Activated naive CD4-positive, alpha-beta T cell treated with anti-CD3 and anti-CD28 coated beads, Interleukin-2, amount 10 ng/mL, durations not matched to agents 7 days and 5 days (primary cell): ENCODE measurements at regions not wholly inside any gene's neighbourhood (a gene's known extent, or its start where the extent isn't known, plus 50 kb on each side); places are given as distances from the start of the nearest gene placed in this dataset.

ENCODE experiments used
- CTCF ChIA-PET: fragments of 350-600 bp; sonication (Branson Sonifier 250); formaldehyde crosslinking; loops from one replicate; lab custom pipeline; 2021; ENCODE audit warnings: antibody characterized with exemption; lab: Charles Lee
- DNase-seq: peaks from one replicate; pipeline ENCODE4 v3.0.0-alpha.2; 2020
- H3K27ac Mint-ChIP-seq: one replicate; pipeline ENCODE4 v1.8.0; 2021; ENCODE audit warnings: mild to moderate bottlenecking, moderate library complexity, mixed read lengths
- H3K27me3 Mint-ChIP-seq: one replicate; pipeline ENCODE4 v1.8.0; 2021; ENCODE audit warnings: mild to moderate bottlenecking, mixed read lengths
- H3K36me3 Mint-ChIP-seq: one replicate; pipeline ENCODE4 v1.8.0; 2021; ENCODE audit warnings: mixed read lengths
- H3K4me1 Mint-ChIP-seq: one replicate; pipeline ENCODE4 v1.8.0; 2021; ENCODE audit warnings: mixed read lengths
- H3K4me3 Mint-ChIP-seq: one replicate; pipeline ENCODE4 v1.8.0; 2021; ENCODE audit warnings: mild to moderate bottlenecking, moderate library complexity, mixed read lengths
- H3K9me3 Mint-ChIP-seq: one replicate; pipeline ENCODE4 v1.8.0; 2021; ENCODE audit warnings: mixed read lengths

- H3K36me3 Mint-ChIP-seq: no peaks in the 10 kb centered on the region
- H3K4me1 Mint-ChIP-seq: no peaks in the 10 kb centered on the region
- H3K27ac Mint-ChIP-seq: no peak overlapping the region
- H3K4me3 Mint-ChIP-seq: no peak overlapping the region
- no peak for DNase-seq
- CTCF ChIA-PET: no interaction called here
- H3K9me3 Mint-ChIP-seq: no peaks in the 10 kb centered on the region
- H3K27me3 Mint-ChIP-seq: peaks cover 3% of the 10 kb centered on the region
These were observed 186.5 kb upstream of the SH3BP4 start for GRCh38 chr2:234765279-234765678.

- Mint-ChIP-seq H3K36me3 (no peaks in the 10 kb centered on the region), H3K27ac (no peak overlapping the region), H3K9me3 (no peaks in the 10 kb centered on the region), H3K27me3 (peaks cover 3% of the 10 kb centered on the region), H3K4me3 (no peak overlapping the region), H3K4me1 (no peaks in the 10 kb centered on the region)
- no peak for DNase-seq
- CTCF ChIA-PET: no interaction called here
These were observed 187.4 kb upstream of the SH3BP4 start for GRCh38 chr2:234764372-234764771.

- peaks cover 3% of the 10 kb centered on the region for H3K27me3 Mint-ChIP-seq
- CTCF ChIA-PET: no interaction called here
- no peak overlapping the region for H3K27ac Mint-ChIP-seq
These were observed 188.6 kb upstream of the SH3BP4 start for GRCh38 chr2:234763002-234763873.

GRCh38 chr2:234761910-234762309 is 189.9 kb upstream of the SH3BP4 start:
- Mint-ChIP-seq H3K4me3 (no peak overlapping the region), H3K27ac (no peak overlapping the region), H3K27me3 (peaks cover 3% of the 10 kb centered on the region), H3K9me3 (no peaks in the 10 kb centered on the region), H3K36me3 (no peaks in the 10 kb centered on the region), H3K4me1 (no peaks in the 10 kb centered on the region)
- DNase-seq: no peak
- CTCF ChIA-PET: no interaction called here

More at GRCh38 chr2:234763002-234763873, 188.6 kb upstream of the SH3BP4 start:
- Mint-ChIP-seq H3K9me3 (no peaks in the 10 kb centered on the region), H3K4me3 (no peak overlapping the region), H3K36me3 (no peaks in the 10 kb centered on the region), H3K4me1 (no peaks in the 10 kb centered on the region)
- DNase-seq: no peak

- no peaks in the 10 kb centered on the region for H3K4me1 Mint-ChIP-seq
- H3K27me3 Mint-ChIP-seq: no peaks in the 10 kb centered on the region
- H3K27ac Mint-ChIP-seq: no peak overlapping the region
- no peak overlapping the region for H3K4me3 Mint-ChIP-seq
- CTCF ChIA-PET: no interaction called here
- H3K9me3 Mint-ChIP-seq: peaks cover 1% of the 10 kb centered on the region
- H3K36me3 Mint-ChIP-seq: no peaks in the 10 kb centered on the region
- no peak for DNase-seq
These were observed 197.7 kb upstream of the SH3BP4 start for GRCh38 chr2:234754126-234754525.

GRCh38 chr2:234753701-234754100 is 198.1 kb upstream of the SH3BP4 start:
- H3K9me3 Mint-ChIP-seq: peaks cover 1% of the 10 kb centered on the region
- CTCF ChIA-PET: no interaction called here

GRCh38 chr2:234752966-234753365 is 198.9 kb upstream of the SH3BP4 start:
- H3K27ac Mint-ChIP-seq: no peak overlapping the region
- H3K4me3 Mint-ChIP-seq: no peak overlapping the region
- CTCF ChIA-PET: no interaction called here
- no peaks in the 10 kb centered on the region for H3K4me1 Mint-ChIP-seq
- no peaks in the 10 kb centered on the region for H3K36me3 Mint-ChIP-seq
- H3K27me3 Mint-ChIP-seq: no peaks in the 10 kb centered on the region
- H3K9me3 Mint-ChIP-seq: peaks cover 1% of the 10 kb centered on the region
- DNase-seq: no peak

More at GRCh38 chr2:234753701-234754100, 198.1 kb upstream of the SH3BP4 start:
- Mint-ChIP-seq H3K36me3 (no peaks in the 10 kb centered on the region), H3K27ac (no peak overlapping the region), H3K4me3 (no peak overlapping the region), H3K4me1 (no peaks in the 10 kb centered on the region), H3K27me3 (no peaks in the 10 kb centered on the region)
- DNase-seq: no peak

- Mint-ChIP-seq H3K4me1 (no peaks in the 10 kb centered on the region), H3K4me3 (no peak overlapping the region), H3K27ac (no peak overlapping the region), H3K9me3 (peaks cover 1% of the 10 kb centered on the region), H3K36me3 (no peaks in the 10 kb centered on the region), H3K27me3 (no peaks in the 10 kb centered on the region)
- DNase-seq: no peak
- CTCF ChIA-PET: no interaction called here
These were observed 200.4 kb upstream of the SH3BP4 start for GRCh38 chr2:234751275-234751973.

- Mint-ChIP-seq H3K27ac (no peak overlapping the region), H3K4me1 (no peaks in the 10 kb centered on the region), H3K27me3 (peaks cover 5% of the 10 kb centered on the region), H3K9me3 (no peaks in the 10 kb centered on the region), H3K36me3 (no peaks in the 10 kb centered on the region), H3K4me3 (no peak overlapping the region)
- no peak for DNase-seq
- CTCF ChIA-PET: no interaction called here
These were observed 203.8 kb upstream of the SH3BP4 start for GRCh38 chr2:234747833-234748559.

- no peaks in the 10 kb centered on the region for H3K9me3 Mint-ChIP-seq
- no peak overlapping the region for H3K27ac Mint-ChIP-seq
- CTCF ChIA-PET: no interaction called here
- H3K4me3 Mint-ChIP-seq: no peak overlapping the region
- H3K36me3 Mint-ChIP-seq: no peaks in the 10 kb centered on the region
- no peak for DNase-seq
- H3K27me3 Mint-ChIP-seq: peaks cover 5% of the 10 kb centered on the region
- H3K4me1 Mint-ChIP-seq: no peaks in the 10 kb centered on the region
These were observed 204.8 kb upstream of the SH3BP4 start for GRCh38 chr2:234747032-234747431.

- CTCF ChIA-PET: no interaction called here
- H3K27ac Mint-ChIP-seq: no peak overlapping the region
- H3K36me3 Mint-ChIP-seq: no peaks in the 10 kb centered on the region
These were observed 206.5 kb upstream of the SH3BP4 start for GRCh38 chr2:234745347-234745746.

GRCh38 chr2:234741976-234742375 is 209.8 kb upstream of the SH3BP4 start:
- Mint-ChIP-seq H3K27me3 (peaks cover 5% of the 10 kb centered on the region), H3K27ac (no peak overlapping the region)
- CTCF ChIA-PET: no interaction called here

More at GRCh38 chr2:234745347-234745746, 206.5 kb upstream of the SH3BP4 start:
- peaks cover 5% of the 10 kb centered on the region for H3K27me3 Mint-ChIP-seq
- no peak overlapping the region for H3K4me3 Mint-ChIP-seq
- no peaks in the 10 kb centered on the region for H3K4me1 Mint-ChIP-seq
- no peaks in the 10 kb centered on the region for H3K9me3 Mint-ChIP-seq
- DNase-seq: no peak

GRCh38 chr2:234739061-234739460 is 212.8 kb upstream of the SH3BP4 start:
- peaks cover 2% of the 10 kb centered on the region for H3K9me3 Mint-ChIP-seq
- H3K27me3 Mint-ChIP-seq: peaks cover 14% of the 10 kb centered on the region
- DNase-seq: no peak
- no peak overlapping the region for H3K4me3 Mint-ChIP-seq
- CTCF ChIA-PET: no interaction called here
- no peaks in the 10 kb centered on the region for H3K36me3 Mint-ChIP-seq
- no peak overlapping the region for H3K27ac Mint-ChIP-seq
- H3K4me1 Mint-ChIP-seq: no peaks in the 10 kb centered on the region

More at GRCh38 chr2:234741976-234742375, 209.8 kb upstream of the SH3BP4 start:
- Mint-ChIP-seq H3K4me1 (no peaks in the 10 kb centered on the region), H3K9me3 (no peaks in the 10 kb centered on the region), H3K36me3 (no peaks in the 10 kb centered on the region), H3K4me3 (no peak overlapping the region)
- no peak for DNase-seq

GRCh38 chr2:234735829-234736228 is 216.0 kb upstream of the SH3BP4 start:
- CTCF ChIA-PET: no interaction called here
- Mint-ChIP-seq H3K9me3 (peaks cover 2% of the 10 kb centered on the region), H3K27ac (no peak overlapping the region), H3K4me3 (no peak overlapping the region), H3K27me3 (peaks cover 9% of the 10 kb centered on the region), H3K4me1 (no peaks in the 10 kb centered on the region), H3K36me3 (no peaks in the 10 kb centered on the region)
- DNase-seq: no peak
